ENCODE measurements at regions not wholly inside any gene's neighbourhood (a gene's known extent, or its start where the extent isn't known, plus 50 kb on each side); places are given as distances from the start of the nearest gene placed in this dataset.

GRCh38 chr9:13360188-13360587 is 80.7 kb upstream of the MPDZ start:
- CTCF ChIA-PET (ENCODE audit: low intra/inter-chr PET ratio, low total read pairs): no interaction called here
- Histone ChIP-seq H2AFZ (ENCODE audit: low read length) (no peak overlapping the region), H3K4me1 (ENCODE audit: insufficient read depth, low read length) (no peaks in the 10 kb centered on the region), H4K20me1 (ENCODE audit: insufficient read depth, low read length) (no peaks in the 10 kb centered on the region), H3K36me3 (replicated peaks in 1 of 2; ENCODE audit: control insufficient read depth in 1 of 2, insufficient read depth in 2 of 2, low read length in 2 of 2) (no peaks in the 10 kb centered on the region), H3K4me3 (replicated peaks in 1 of 3; ENCODE audit: insufficient read depth in 1 of 3, low read depth in 2 of 3, low read length in 3 of 3) (no peak overlapping the region), H3K4me2 (ENCODE audit: low read depth, low read length) (no peak overlapping the region), H3K9me3 (ENCODE audit: low read length) (no peaks in the 10 kb centered on the region), H3K79me2 (ENCODE audit: insufficient read depth, low read length) (no peaks in the 10 kb centered on the region), H3K27me3 (ENCODE audit: control insufficient read depth in 1 of 2, insufficient read depth in 2 of 2, low read length in 2 of 2) (no peaks in the 10 kb centered on the region; a peak in 1 of 5 replicates), H3K9ac (ENCODE audit: insufficient read depth, low read depth, low read length) (no peak overlapping the region), H3K27ac (ENCODE audit: extremely low read length, insufficient read depth, low read length) (no peak overlapping the region)
- POLR2A ChIA-PET: no interaction called here
- no peak for ATAC-seq
- in situ Hi-C loops (cut with HindIII; ENCODE audit: extremely low pct_ligation_motif_present, low pct_unique_long_range_greater_than_20kb) (no loop called here), intact Hi-C loops (cut with micrococcal nuclease; ENCODE audit: unreplicated experiment) (no loop called here)
- no peak for FAIRE-seq
- BruUV-seq (replicated peaks): no TSS peak
- TF ChIP-seq PPARG (CRISPR knock-in tag; conservative IDR thresholded peaks at IDR 0.05): no peak
- no peak for TF ChIP-seq ZNF432 (CRISPR knock-in tag; IDR thresholded peaks at IDR 0.05; ENCODE audit: borderline replicate concordance)
- TF ChIP-seq YEATS4 (CRISPR knock-in tag; IDR thresholded peaks at IDR 0.05; ENCODE audit: borderline replicate concordance): no peak
- no peak for TF ChIP-seq MED13 (CRISPR knock-in tag; IDR thresholded peaks at IDR 0.05)
- no peak for TF ChIP-seq NFKB2 (CRISPR knock-in tag; IDR thresholded peaks at IDR 0.05; ENCODE audit: borderline replicate concordance)
- no peak for TF ChIP-seq TARDBP (CRISPR knock-in tag; IDR thresholded peaks at IDR 0.05)
- TF ChIP-seq KLF6 (CRISPR knock-in tag; IDR thresholded peaks at IDR 0.05): no peak
- TF ChIP-seq PCBP1 (IDR thresholded peaks at IDR 0.05; ENCODE audit: borderline replicate concordance, low read depth, low read length): no peak
- no peak for TF ChIP-seq HCFC1 (IDR thresholded peaks at IDR 0.05; ENCODE audit: low read depth, low read length)
- TF ChIP-seq EZH2 (conservative IDR thresholded peaks at IDR 0.05; ENCODE audit: low read depth, low read length): no peak
- TF ChIP-seq SYNCRIP (IDR thresholded peaks at IDR 0.05; ENCODE audit: insufficient read depth, low read depth, low read length): no peak
- TF ChIP-seq SATB2 (CRISPR knock-in tag; IDR thresholded peaks at IDR 0.05): no peak
- no peak for TF ChIP-seq ARHGAP35 (CRISPR knock-in tag; IDR thresholded peaks at IDR 0.05; ENCODE audit: borderline replicate concordance)
- TF ChIP-seq KAT7 (CRISPR knock-in tag; IDR thresholded peaks at IDR 0.05; ENCODE audit: borderline replicate concordance): no peak
- DNase-seq (ENCODE audit: low spot score): no peak
